GM18502 (cell line): ENCODE measurements at regions not wholly inside any gene's neighbourhood (a gene's known extent, or its start where the extent isn't known, plus 50 kb on each side); places are given as distances from the start of the nearest gene placed in this dataset.

ENCODE experiments used
- ATAC-seq: cut with Tn5 transposase; IDR thresholded peaks from one replicate; pipeline ENCODE4 v1.9.1; 2021; ENCODE audit warnings: mild to moderate bottlenecking; ENCODE audit not compliant: unreplicated experiment, poor library complexity

GRCh38 chr5:155732587-155733376 lies 594.2 kb upstream of the SGCD start:
- ATAC-seq = no peak

GRCh38 chr5:155733935-155734334 lies 593.0 kb upstream of the SGCD start:
- ATAC-seq = no peak

GRCh38 chr5:155735388-155735787 lies 591.6 kb upstream of the SGCD start:
- ATAC-seq = no peak

GRCh38 chr5:155738616-155739015 lies 588.3 kb upstream of the SGCD start:
- ATAC-seq = no peak

GRCh38 chr5:155746367-155747038 lies 580.5 kb upstream of the SGCD start:
- ATAC-seq = no peak

- no peak for ATAC-seq
Observed at GRCh38 chr5:155750101-155750500, 576.9 kb upstream of the SGCD start.

GRCh38 chr5:155750571-155750970 lies 576.4 kb upstream of the SGCD start:
- no peak for ATAC-seq

GRCh38 chr5:155753943-155754581 lies 572.9 kb upstream of the SGCD start:
- ATAC-seq = no peak

- ATAC-seq = no peak
Observed at GRCh38 chr5:155759252-155759651, 567.7 kb upstream of the SGCD start.

- ATAC-seq = no peak
Observed at GRCh38 chr5:155759984-155760383, 567.0 kb upstream of the SGCD start.

GRCh38 chr5:155761502-155761901 lies 565.5 kb upstream of the SGCD start:
- no peak for ATAC-seq

- no peak for ATAC-seq
Observed at GRCh38 chr5:155765715-155766114, 561.2 kb upstream of the SGCD start.

GRCh38 chr5:155767470-155767869 lies 559.5 kb upstream of the SGCD start:
- ATAC-seq = no peak

GRCh38 chr5:155768332-155768731 lies 558.6 kb upstream of the SGCD start:
- ATAC-seq = no peak

GRCh38 chr5:155772009-155772662 lies 554.8 kb upstream of the SGCD start:
- ATAC-seq = no peak

GRCh38 chr5:155773680-155774079 lies 553.3 kb upstream of the SGCD start:
- ATAC-seq = no peak

- no peak for ATAC-seq
Observed at GRCh38 chr5:155780260-155780659, 546.7 kb upstream of the SGCD start.

GRCh38 chr5:155783246-155783645 lies 543.7 kb upstream of the SGCD start:
- no peak for ATAC-seq

GRCh38 chr5:155783791-155784190 lies 543.2 kb upstream of the SGCD start:
- ATAC-seq = no peak

- no peak for ATAC-seq
Observed at GRCh38 chr5:155786108-155786507, 540.9 kb upstream of the SGCD start.

GRCh38 chr5:155792873-155793272 lies 534.1 kb upstream of the SGCD start:
- ATAC-seq = no peak
